Calu3 (cell line): ENCODE measurements at regions not wholly inside any gene's neighbourhood (a gene's known extent, or its start where the extent isn't known, plus 50 kb on each side); places are given as distances from the start of the nearest gene placed in this dataset.

Experiments
- BruUV-seq: library from RNA; stranded (reverse); fragments of 400-500 nt; replicated peaks from 2 replicates; lab custom pipeline; 2021; lab: Mats Ljungman, UMichigan
- CTCF ChIA-PET: fragments of 300-600 bp; sonication (Branson Sonifier 250); formaldehyde crosslinking; loops from one replicate; lab custom pipeline; 2022; ENCODE audit warnings: antibody characterized with exemption; lab: Charles Lee
- DNase-seq: peaks from one replicate; pipeline ENCODE4 v3.0.0; 2022
- H3K27ac Mint-ChIP-seq: one replicate; pipeline ENCODE4 v1.8.0; 2022; ENCODE audit warnings: mixed read lengths; ENCODE audit not compliant: unreplicated experiment
- H3K27me3 Mint-ChIP-seq: one replicate; pipeline ENCODE4 v1.8.0; 2022; ENCODE audit warnings: mixed read lengths; ENCODE audit not compliant: unreplicated experiment
- H3K36me3 Mint-ChIP-seq: one replicate; pipeline ENCODE4 v1.8.0; 2022; ENCODE audit warnings: mild to moderate bottlenecking, moderate library complexity, mixed read lengths; ENCODE audit not compliant: insufficient read depth, unreplicated experiment
- H3K4me1 Mint-ChIP-seq: one replicate; pipeline ENCODE4 v1.8.0; 2022; ENCODE audit warnings: mild to moderate bottlenecking, low read depth, mixed read lengths; ENCODE audit not compliant: unreplicated experiment
- H3K4me3 Mint-ChIP-seq: one replicate; pipeline ENCODE4 v1.8.0; 2022; ENCODE audit warnings: mild to moderate bottlenecking, low read depth, moderate library complexity, mixed read lengths; ENCODE audit not compliant: unreplicated experiment
- H3K9me3 Mint-ChIP-seq: one replicate; pipeline ENCODE4 v1.8.0; 2022; ENCODE audit warnings: low read depth, mixed read lengths; ENCODE audit not compliant: unreplicated experiment
- CTCF ChIP-seq: fragments of 200-600 bp; IDR thresholded peaks from one replicate; pipeline ENCODE4 v1.8.0; 2022; ENCODE audit warnings: antibody characterized with exemption; ENCODE audit not compliant: unreplicated experiment
- intact Hi-C: fragments of 100-400 bp; cut with micrococcal nuclease; formaldehyde crosslinking; loops from one replicate; pipeline ENCODE4 v1.10.0; 2022; ENCODE audit not compliant: unreplicated experiment

GRCh38 chr4:180304321-180304720 is 1938.9 kb upstream of the TENM3 start:
- Mint-ChIP-seq H3K27me3 (no peaks in the 10 kb centered on the region), H3K27ac (no peak overlapping the region), H3K36me3 (no peaks in the 10 kb centered on the region), H3K9me3 (no peaks in the 10 kb centered on the region), H3K4me1 (no peaks in the 10 kb centered on the region), H3K4me3 (no peak overlapping the region)
- intact Hi-C loops, result no loop called here
- TF ChIP-seq CTCF, result no peak
- no peak for DNase-seq
- no TSS peak for BruUV-seq
- CTCF ChIA-PET, result no interaction called here

GRCh38 chr4:180310616-180311015 is 1932.6 kb upstream of the TENM3 start:
- H3K27ac Mint-ChIP-seq, result no peak overlapping the region
- no peak for TF ChIP-seq CTCF
- intact Hi-C loops, result no loop called here
- peaks cover 8% of the 10 kb centered on the region for H3K4me1 Mint-ChIP-seq
- BruUV-seq, result no TSS peak
- no peak overlapping the region for H3K4me3 Mint-ChIP-seq
- DNase-seq, result no peak
- CTCF ChIA-PET, result no interaction called here
- no peaks in the 10 kb centered on the region for H3K27me3 Mint-ChIP-seq
- H3K9me3 Mint-ChIP-seq, result no peaks in the 10 kb centered on the region
- H3K36me3 Mint-ChIP-seq, result no peaks in the 10 kb centered on the region

- Mint-ChIP-seq H3K4me3 (no peak overlapping the region), H3K27me3 (no peaks in the 10 kb centered on the region), H3K27ac (no peak overlapping the region), H3K36me3 (no peaks in the 10 kb centered on the region), H3K9me3 (no peaks in the 10 kb centered on the region), H3K4me1 (peaks cover 17% of the 10 kb centered on the region)
- no peak for TF ChIP-seq CTCF
- no peak for DNase-seq
- intact Hi-C loops, result no loop called here
- no TSS peak for BruUV-seq
- CTCF ChIA-PET, result no interaction called here
Observed at GRCh38 chr4:180314972-180315371, 1928.2 kb upstream of the TENM3 start.

- BruUV-seq, result no TSS peak
- H3K36me3 Mint-ChIP-seq, result no peaks in the 10 kb centered on the region
Observed at GRCh38 chr4:180330521-180330920, 1912.7 kb upstream of the TENM3 start.

More at GRCh38 chr4:180330521-180330920, 1912.7 kb upstream of the TENM3 start:
- H3K9me3 Mint-ChIP-seq, result peaks cover 3% of the 10 kb centered on the region
- H3K4me1 Mint-ChIP-seq, result peaks cover 20% of the 10 kb centered on the region
- intact Hi-C loops, result no loop called here
- DNase-seq, result peak; percentile 2
- no peak for TF ChIP-seq CTCF
- CTCF ChIA-PET, result no interaction called here
- no peak overlapping the region for H3K27ac Mint-ChIP-seq
- no peak overlapping the region for H3K4me3 Mint-ChIP-seq
- H3K27me3 Mint-ChIP-seq, result no peaks in the 10 kb centered on the region
